BE2C (cell line): ENCODE measurements at regions not wholly inside any gene's neighbourhood (a gene's known extent, or its start where the extent isn't known, plus 50 kb on each side); places are given as distances from the start of the nearest gene placed in this dataset.
"Not testable (repeated sequence)": the region's sequence is repeated elsewhere in the genome, so short reads cannot be mapped to it uniquely, and the experiment has no call there.

Experiments
- DNase-seq: peaks from one replicate; pipeline ENCODE4 v3.0.0-alpha.2; 2020
- H3K27me3 ChIP-seq: fragments of 250-450 bp; sonication (Bioruptor Pico); 2 replicates; pipeline ENCODE4 v1.5.1; 2020; ENCODE audit warnings: mild to moderate bottlenecking
- H3K36me3 ChIP-seq: fragments of 250-450 bp; sonication (Bioruptor Pico); 2 replicates; pipeline ENCODE4 v1.5.1; 2020; ENCODE audit warnings: mild to moderate bottlenecking
- H3K4me1 ChIP-seq: fragments of 250-450 bp; sonication (Bioruptor Pico); 2 replicates; pipeline ENCODE4 v1.5.1; 2020
- H3K4me3 ChIP-seq: 2 replicates; pipeline ENCODE4 v1.5.1; 2011; ENCODE audit warnings: low read depth, low read length
- H3K9me3 ChIP-seq: fragments of 250-450 bp; sonication (Bioruptor Pico); 2 replicates; pipeline ENCODE4 v1.5.1; 2020
- CTCF ChIP-seq: IDR thresholded peaks from 2 replicates; pipeline ENCODE4 v1.5.1; 2012; ENCODE audit warnings: mild to moderate bottlenecking, low read depth, low read length

- no peak for DNase-seq
- Histone ChIP-seq H3K9me3 (no peaks in the 10 kb centered on the region), H3K4me1 (no peaks in the 10 kb centered on the region), H3K27me3 (no peaks in the 10 kb centered on the region), H3K4me3 (no peak overlapping the region), H3K36me3 (no peaks in the 10 kb centered on the region)
- TF ChIP-seq CTCF = no peak
Observed at GRCh38 chr3:87498358-87499080, 222.1 kb upstream of the POU1F1 start.

- no peaks in the 10 kb centered on the region for H3K27me3 ChIP-seq
- TF ChIP-seq CTCF = no peak
- DNase-seq = no peak
- no peaks in the 10 kb centered on the region for H3K9me3 ChIP-seq
- no peaks in the 10 kb centered on the region for H3K36me3 ChIP-seq
- no peak overlapping the region for H3K4me3 ChIP-seq
- H3K4me1 ChIP-seq = no peaks in the 10 kb centered on the region
Observed at GRCh38 chr3:87495938-87496337, 219.6 kb upstream of the POU1F1 start.

GRCh38 chr3:87494264-87494663, 217.9 kb upstream of the POU1F1 start:
- Histone ChIP-seq H3K27me3 (no peaks in the 10 kb centered on the region; the same call in 1 of the 2 replicates), H3K36me3 (no peaks in the 10 kb centered on the region), H3K4me3 (no peak overlapping the region), H3K9me3 (no peaks in the 10 kb centered on the region), H3K4me1 (no peaks in the 10 kb centered on the region)
- TF ChIP-seq CTCF = no peak
- no peak for DNase-seq

GRCh38 chr3:87491843-87492242, 215.5 kb upstream of the POU1F1 start:
- H3K27me3 ChIP-seq = no peaks in the 10 kb centered on the region; the same call in 1 of the 2 replicates

GRCh38 chr3:87489892-87490291, 213.5 kb upstream of the POU1F1 start:
- Histone ChIP-seq H3K36me3 (no peaks in the 10 kb centered on the region), H3K27me3 (no peaks in the 10 kb centered on the region; the same call in 1 of the 2 replicates), H3K9me3 (no peaks in the 10 kb centered on the region), H3K4me1 (no peaks in the 10 kb centered on the region), H3K4me3 (no peak overlapping the region)
- no peak for TF ChIP-seq CTCF
- no peak for DNase-seq

More at GRCh38 chr3:87491843-87492242, 215.5 kb upstream of the POU1F1 start:
- DNase-seq = no peak
- Histone ChIP-seq H3K4me1 (no peaks in the 10 kb centered on the region), H3K4me3 (no peak overlapping the region), H3K36me3 (no peaks in the 10 kb centered on the region), H3K9me3 (no peaks in the 10 kb centered on the region)
- no peak for TF ChIP-seq CTCF

GRCh38 chr3:87488765-87489164, 212.4 kb upstream of the POU1F1 start:
- TF ChIP-seq CTCF = no peak
- Histone ChIP-seq H3K27me3 (no peaks in the 10 kb centered on the region; the same call in 1 of the 2 replicates), H3K4me3 (no peak overlapping the region), H3K36me3 (no peaks in the 10 kb centered on the region), H3K4me1 (no peaks in the 10 kb centered on the region), H3K9me3 (no peaks in the 10 kb centered on the region)
- no peak for DNase-seq

GRCh38 chr3:87486635-87487034, 210.3 kb upstream of the POU1F1 start:
- H3K9me3 ChIP-seq, H3K4me3 ChIP-seq, DNase-seq, H3K27me3 ChIP-seq, H3K36me3 ChIP-seq, H3K4me1 ChIP-seq: not testable (repeated sequence)
